ENCODE measurements at regions not wholly inside any gene's neighbourhood (a gene's known extent, or its start where the extent isn't known, plus 50 kb on each side); places are given as distances from the start of the nearest gene placed in this dataset.

GRCh38 chr15:72961346-72961745, 90.9 kb upstream of the NEO1 start:
- ATAC-seq (ENCODE audit: low read depth), result no peak
- H3K4me2 ChIP-seq (replicated peaks; ENCODE audit: low read depth, low read length, poor library complexity, severe bottlenecking), result no peak overlapping the region
- peaks cover 23% of the 10 kb centered on the region for H3K27me3 Mint-ChIP-seq
- no peak overlapping the region for H3K9ac ChIP-seq (ENCODE audit: low read length)
- intact Hi-C loops (cut with micrococcal nuclease), result no loop called here
- H3K79me2 ChIP-seq (ENCODE audit: control insufficient read depth, insufficient read depth, low read length), result no peaks in the 10 kb centered on the region
- CTCF ChIA-PET, result no interaction called here
- no peak overlapping the region for H3K27ac Mint-ChIP-seq
- WGBS (ENCODE audit: insufficient coverage), result 91% methylated on average over 3 of the region's 3 CpGs
- no peaks in the 10 kb centered on the region for H3K36me3 ChIP-seq (replicated peaks in 1 of 2; ENCODE audit: control extremely low read depth in 1 of 2, control insufficient read depth in 1 of 2, extremely low read depth in 1 of 2, insufficient read depth in 2 of 2, low read length in 1 of 2)
- H3K4me3 Mint-ChIP-seq, result no peak overlapping the region
- H3K27me3 ChIP-seq (replicated peaks in 1 of 4; ENCODE audit: control extremely low read depth in 1 of 4, control insufficient read depth in 3 of 4, insufficient read depth in 4 of 4, low read length in 3 of 4), result peaks cover 0 to 3% (median 0%) of the 10 kb centered on the region in 4 experiments
- H3K9me3 ChIP-seq (ENCODE audit: control extremely low read depth in 1 of 3, control insufficient read depth in 2 of 3, insufficient read depth in 1 of 3, low read length in 2 of 3), result peaks cover 0 to 10% (median 0%) of the 10 kb centered on the region in 3 donors
- POLR2A ChIA-PET, result interaction anchor here (0.7 kb wide), 1 partner anchor 65 kb away, joined by 4 read pairs; no protein-coding TSS in a partner anchor
- no peaks in the 10 kb centered on the region for H3K4me1 Mint-ChIP-seq
- no peak overlapping the region for H3K27ac ChIP-seq (ENCODE audit: low read length in 2 of 2)
- H4K20me1 ChIP-seq (ENCODE audit: control insufficient read depth, insufficient read depth, low read length, poor library complexity, severe bottlenecking), result no peaks in the 10 kb centered on the region
- no peaks in the 10 kb centered on the region for H3K4me1 ChIP-seq (ENCODE audit: control insufficient read depth in 2 of 2, insufficient read depth in 2 of 2, low read length in 2 of 2)
- H2AFZ ChIP-seq (ENCODE audit: insufficient read depth, low read depth, low read length, poor library complexity, severe bottlenecking), result no peak overlapping the region
- no peak for DNase-seq
- no peaks in the 10 kb centered on the region for H3K9me3 Mint-ChIP-seq (ENCODE audit: insufficient read depth)
- no peak overlapping the region for H3K4me3 ChIP-seq (ENCODE audit: control extremely low read depth in 1 of 5, extremely low read depth in 1 of 5, insufficient read depth in 1 of 5, low read depth in 2 of 5, low read length in 4 of 5)
- no peak for TF ChIP-seq EZH2 (IDR thresholded peaks at IDR 0.05; ENCODE audit: borderline replicate concordance, insufficient read depth, low read depth, low read length, poor library complexity, severe bottlenecking)
- TF ChIP-seq CTCF (IDR thresholded peaks at IDR 0.05), result no peak

DNA sequence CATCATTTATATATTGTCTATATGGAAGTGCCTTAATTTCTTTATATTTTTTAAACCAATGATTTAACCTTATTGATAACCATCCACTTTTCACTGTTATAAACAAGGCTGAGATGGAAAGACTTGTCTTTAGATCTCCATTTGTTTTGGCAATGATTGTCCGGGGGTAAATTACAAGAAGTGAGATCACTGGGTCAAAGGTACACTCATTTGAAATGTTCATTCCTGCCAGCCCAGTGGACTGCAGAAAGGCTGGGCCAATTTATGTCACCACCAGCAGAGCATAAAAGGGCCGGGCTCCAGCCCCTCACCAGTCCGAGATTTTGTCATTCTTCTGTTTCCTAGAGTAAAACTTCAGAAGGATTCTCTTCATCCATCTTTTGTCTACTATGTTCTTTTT, 93.6 kb upstream of the NEO1 start:
- Mint-ChIP-seq H3K9me3 (ENCODE audit: insufficient read depth) (no peaks in the 10 kb centered on the region), H3K4me1 (no peaks in the 10 kb centered on the region), H3K27me3 (peaks cover 6% of the 10 kb centered on the region), H3K27ac (no peak overlapping the region), H3K4me3 (no peak overlapping the region)
- WGBS (ENCODE audit: insufficient coverage), result 81% methylated on average over 3 of the region's 3 CpGs
- Histone ChIP-seq H2AFZ (ENCODE audit: insufficient read depth, low read depth, low read length, poor library complexity, severe bottlenecking) (no peak overlapping the region), H3K4me2 (replicated peaks; ENCODE audit: low read depth, low read length, poor library complexity, severe bottlenecking) (no peak overlapping the region), H3K9ac (ENCODE audit: low read length) (no peak overlapping the region), H3K27ac (ENCODE audit: low read length in 2 of 2) (no peak overlapping the region), H3K79me2 (ENCODE audit: control insufficient read depth, insufficient read depth, low read length) (no peaks in the 10 kb centered on the region), H3K36me3 (replicated peaks in 1 of 2; ENCODE audit: control extremely low read depth in 1 of 2, control insufficient read depth in 1 of 2, extremely low read depth in 1 of 2, insufficient read depth in 2 of 2, low read length in 1 of 2) (no peaks in the 10 kb centered on the region), H3K4me1 (ENCODE audit: control insufficient read depth in 2 of 2, insufficient read depth in 2 of 2, low read length in 2 of 2) (no peaks in the 10 kb centered on the region), H4K20me1 (ENCODE audit: control insufficient read depth, insufficient read depth, low read length, poor library complexity, severe bottlenecking) (no peaks in the 10 kb centered on the region), H3K9me3 (ENCODE audit: control extremely low read depth in 1 of 3, control insufficient read depth in 2 of 3, insufficient read depth in 1 of 3, low read length in 2 of 3) (peaks cover 0 to 10% (median 0%) of the 10 kb centered on the region in 3 donors), H3K4me3 (ENCODE audit: control extremely low read depth in 1 of 5, extremely low read depth in 1 of 5, insufficient read depth in 1 of 5, low read depth in 2 of 5, low read length in 4 of 5) (no peak overlapping the region), H3K27me3 (replicated peaks in 1 of 4; ENCODE audit: control extremely low read depth in 1 of 4, control insufficient read depth in 3 of 4, insufficient read depth in 4 of 4, low read length in 3 of 4) (peaks cover 0 to 3% (median 0%) of the 10 kb centered on the region in 4 experiments)
- POLR2A ChIA-PET, result no interaction called here
- no peak for DNase-seq
- no peak for ATAC-seq (ENCODE audit: low read depth)
- intact Hi-C loops (cut with micrococcal nuclease), result no loop called here
- CTCF ChIA-PET, result no interaction called here
- TF ChIP-seq EZH2 (IDR thresholded peaks at IDR 0.05; ENCODE audit: borderline replicate concordance, insufficient read depth, low read depth, low read length, poor library complexity, severe bottlenecking), result no peak
- TF ChIP-seq CTCF (IDR thresholded peaks at IDR 0.05), result no peak

Data from B cell (primary cell).